SH-SY5Y (cell line): ENCODE measurements at regions not wholly inside any gene's neighbourhood (a gene's known extent, or its start where the extent isn't known, plus 50 kb on each side); places are given as distances from the start of the nearest gene placed in this dataset.

Experiments
- GATA2 ChIP-seq: IDR thresholded peaks from 2 replicates; pipeline ENCODE4 v1.6.1; 2011; ENCODE audit warnings: mild to moderate bottlenecking, low read depth, low read length
- GATA3 ChIP-seq: IDR thresholded peaks from 2 replicates; pipeline ENCODE4 v1.6.1; 2011; ENCODE audit warnings: low read depth, mild to moderate bottlenecking, low read length, moderate library complexity

- TF ChIP-seq GATA2 = no peak
- no peak for TF ChIP-seq GATA3
These were observed 587.5 kb upstream of the B3GAT1 start for GRCh38 chr11:134999590-134999989.

GRCh38 chr11:134997652-134998320 is 585.7 kb upstream of the B3GAT1 start:
- no peak for TF ChIP-seq GATA2
- no peak for TF ChIP-seq GATA3

GRCh38 chr11:134995741-134996140 is 583.7 kb upstream of the B3GAT1 start:
- no peak for TF ChIP-seq GATA2

DNA sequence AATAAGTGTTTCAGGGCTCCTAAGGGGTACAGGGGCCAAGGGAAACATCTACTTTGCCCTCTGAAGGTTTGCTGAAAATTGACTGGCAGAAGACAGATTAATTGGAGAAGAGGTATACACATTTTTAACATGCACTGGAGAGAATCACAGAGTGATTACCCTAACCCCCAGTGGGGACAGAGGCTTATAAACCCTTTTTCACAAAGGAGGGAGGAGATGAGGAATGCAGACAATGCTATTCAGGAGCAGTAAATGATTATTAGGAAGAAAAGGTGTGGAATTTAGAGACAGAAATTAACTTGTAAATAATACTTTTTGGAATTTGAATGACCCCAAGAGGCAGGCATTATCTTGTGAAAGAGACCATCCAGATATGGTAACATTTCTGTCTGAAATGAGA is 582.4 kb upstream of the B3GAT1 start:
- TF ChIP-seq GATA2 (no peak), GATA3 (no peak)

DNA sequence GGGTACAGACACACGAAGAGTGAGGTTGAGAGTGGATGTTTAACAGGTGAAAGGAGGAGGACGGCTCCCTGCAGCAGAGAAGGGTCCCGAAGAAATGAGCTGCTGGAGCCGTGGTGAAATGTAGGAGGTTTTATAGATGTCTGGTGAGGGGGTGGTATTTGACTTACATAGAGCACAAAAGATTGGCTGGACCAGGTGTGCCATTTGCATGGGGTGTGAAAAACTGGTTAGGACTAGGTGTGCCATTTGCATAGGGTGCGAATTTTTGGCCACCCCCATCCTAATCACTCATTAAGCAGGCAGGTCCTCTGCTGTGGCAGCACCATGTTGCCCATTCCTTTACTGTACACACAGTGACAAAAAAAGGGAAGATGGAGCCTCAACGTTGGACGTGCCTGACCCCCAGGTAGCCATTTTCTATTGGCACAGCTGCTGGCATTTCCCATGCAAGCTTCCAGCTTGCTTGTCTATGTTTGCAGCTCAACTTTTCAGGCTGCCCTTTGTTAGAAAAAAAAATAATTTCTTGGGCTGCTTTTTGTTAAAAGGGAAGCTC is 581.7 kb upstream of the B3GAT1 start:
- TF ChIP-seq GATA2 (no peak), GATA3 (no peak)

DNA sequence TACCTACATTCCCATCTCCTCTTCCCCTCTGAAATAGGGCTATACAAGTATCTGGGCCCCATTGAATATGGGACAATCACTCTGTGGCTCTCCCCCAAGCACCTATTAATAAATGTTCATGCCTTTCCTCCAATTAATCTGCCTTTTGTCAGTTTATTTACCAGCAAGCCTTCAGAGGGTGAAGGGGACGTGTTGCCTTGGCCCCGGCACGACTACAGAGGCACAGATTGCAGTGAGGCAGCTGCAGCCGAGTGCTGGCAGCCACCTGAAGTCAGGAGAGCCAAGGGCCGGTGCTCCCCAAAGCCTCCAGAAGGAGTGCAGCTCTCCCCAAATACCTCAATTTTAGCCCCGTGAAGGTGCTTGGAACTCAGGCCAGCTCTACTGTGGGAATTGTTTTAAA is 580.9 kb upstream of the B3GAT1 start:
- TF ChIP-seq GATA2 (no peak), GATA3 (no peak)

GRCh38 chr11:134988495-134988894 is 576.5 kb upstream of the B3GAT1 start:
- TF ChIP-seq GATA3 (no peak), GATA2 (no peak)

DNA sequence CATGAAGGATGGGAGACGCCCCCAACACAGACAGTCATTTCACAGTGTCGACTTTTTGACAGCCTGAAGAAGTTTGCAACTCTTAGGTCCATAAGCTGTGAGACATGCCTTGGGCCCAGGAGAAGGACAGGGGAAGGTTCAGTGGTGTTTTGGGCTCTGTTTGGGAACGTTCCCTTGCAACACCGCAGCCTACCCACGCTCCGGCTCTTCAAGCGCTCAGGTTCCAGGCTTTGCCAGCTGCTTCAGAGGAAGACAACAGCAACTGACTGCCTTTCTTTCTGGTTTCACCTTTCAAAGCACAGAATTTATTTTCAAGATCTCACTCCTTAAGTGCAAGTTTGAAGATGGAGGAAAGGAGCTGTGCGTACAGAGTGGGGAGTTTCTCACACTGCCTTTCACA is 575.8 kb upstream of the B3GAT1 start:
- TF ChIP-seq GATA2 (no peak), GATA3 (no peak)

- TF ChIP-seq GATA3 (no peak), GATA2 (no peak)
These were observed 575.3 kb upstream of the B3GAT1 start for GRCh38 chr11:134987223-134987768.

GRCh38 chr11:134984421-134984820 is 572.4 kb upstream of the B3GAT1 start:
- TF ChIP-seq GATA2 (no peak), GATA3 (no peak)

GRCh38 chr11:134981835-134982234 is 569.8 kb upstream of the B3GAT1 start:
- TF ChIP-seq GATA2 (no peak), GATA3 (no peak)

DNA sequence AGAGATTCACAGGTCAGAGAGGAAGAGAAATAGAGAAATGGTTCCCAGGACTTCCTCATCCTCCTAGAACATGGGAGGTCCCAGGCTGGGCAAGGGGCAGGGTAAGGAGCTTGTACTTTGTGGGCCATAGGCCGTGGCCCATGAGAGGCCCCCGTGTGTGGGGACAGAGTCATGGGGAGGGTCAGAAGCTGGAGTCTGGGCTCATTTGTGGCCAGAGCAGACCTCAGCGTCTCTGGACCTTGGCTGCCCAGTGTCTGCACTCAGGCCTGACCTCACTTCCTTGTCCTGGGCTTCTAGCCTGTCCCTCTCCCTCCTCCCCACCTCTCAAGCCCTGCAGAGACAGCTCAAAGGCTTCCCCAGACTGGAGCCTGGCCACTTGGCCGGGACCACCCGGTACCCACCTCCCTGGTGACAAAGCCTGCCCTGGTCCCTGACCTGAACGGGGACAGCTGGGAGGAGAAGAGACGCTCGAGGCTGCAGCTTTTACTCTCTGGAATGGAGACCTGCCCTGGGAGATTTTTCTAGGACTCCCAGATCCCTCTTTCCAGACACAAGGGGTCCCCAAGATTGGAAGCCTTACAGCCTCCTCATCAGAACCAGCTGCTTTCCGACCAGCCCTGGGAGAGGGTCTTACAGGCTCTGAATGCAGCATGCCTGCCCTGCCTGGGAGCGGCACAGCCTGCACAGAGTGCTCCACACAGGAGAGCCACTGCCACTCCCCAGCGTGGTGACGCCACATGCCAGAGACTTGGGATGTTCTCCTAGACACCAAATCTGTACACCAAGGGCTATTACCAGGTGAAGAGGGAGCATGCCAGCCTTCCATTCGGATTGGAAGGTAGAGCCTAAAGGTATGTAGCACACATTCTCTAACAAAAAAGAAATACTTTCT is 569.0 kb upstream of the B3GAT1 start:
- TF ChIP-seq GATA2 = no peak
- no peak for TF ChIP-seq GATA3

- TF ChIP-seq GATA2 = no peak
- TF ChIP-seq GATA3 = no peak
These were observed 566.5 kb upstream of the B3GAT1 start for GRCh38 chr11:134978388-134979088.

DNA sequence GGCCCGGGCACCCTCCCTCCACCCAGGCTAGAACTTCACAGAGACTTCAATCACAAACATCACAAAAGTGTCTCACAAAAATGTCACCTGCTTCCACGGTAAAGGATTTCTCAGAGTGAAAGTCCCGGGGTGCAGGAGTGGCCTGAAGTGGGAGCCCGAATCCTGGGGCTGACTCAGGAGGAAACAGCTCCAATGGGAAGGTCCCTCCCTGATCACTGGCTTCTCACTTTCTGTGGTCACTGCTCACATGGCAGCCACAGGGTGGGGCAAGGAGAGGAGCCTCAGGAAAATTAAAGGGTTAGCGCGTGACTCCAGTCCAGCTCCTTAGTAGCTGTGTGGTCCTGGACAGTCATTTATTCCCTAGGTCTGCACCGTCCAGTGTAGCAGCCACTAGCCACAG is 564.5 kb upstream of the B3GAT1 start:
- TF ChIP-seq GATA3 = no peak
